ENCODE measurements at regions not wholly inside any gene's neighbourhood (a gene's known extent, or its start where the extent isn't known, plus 50 kb on each side); places are given as distances from the start of the nearest gene placed in this dataset.

- no peak for DNase-seq
- H3K27ac ChIP-seq = no peak overlapping the region
- no peak overlapping the region for H3K4me3 ChIP-seq
- TF ChIP-seq POLR2AphosphoS5 (IDR thresholded peaks at IDR 0.05) (no peak), CTCF (IDR thresholded peaks at IDR 0.05 in 8 of 11, conservative IDR thresholded peaks at IDR 0.05 in 3 of 11) (no peak), POLR2A (IDR thresholded peaks at IDR 0.05) (no peak)
- intact Hi-C loops (cut with DNase I; ENCODE audit: low total_unique reads) = no loop called here
- H3K4me1 ChIP-seq = no peaks in the 10 kb centered on the region
- H3K9me3 ChIP-seq = no peaks in the 10 kb centered on the region
- no peaks in the 10 kb centered on the region for H3K36me3 ChIP-seq
- no peaks in the 10 kb centered on the region for H3K27me3 ChIP-seq (replicated peaks in 1 of 7)
Observed at GRCh38 chr18:39464006-39464405, 1898.4 kb upstream of the CELF4 start.

GRCh38 chr18:39462436-39462835 is 1896.8 kb upstream of the CELF4 start:
- no peaks in the 10 kb centered on the region for H3K27me3 ChIP-seq (replicated peaks in 1 of 7)
- DNase-seq = no peak
- intact Hi-C loops (cut with DNase I; ENCODE audit: low total_unique reads) = no loop called here
- peaks cover 0 to 8% (median 0%) of the 10 kb centered on the region in 8 donors for H3K9me3 ChIP-seq
- 67 to 90% (median 76%) methylated on average over 1 of the region's 1 CpG for WGBS, 5 donors
- no peak overlapping the region for H3K4me3 ChIP-seq
- no peaks in the 10 kb centered on the region for H3K4me1 ChIP-seq
- H3K36me3 ChIP-seq = no peaks in the 10 kb centered on the region
- H3K27ac ChIP-seq = no peak overlapping the region
- no peak for TF ChIP-seq CTCF (IDR thresholded peaks at IDR 0.05 in 8 of 11, conservative IDR thresholded peaks at IDR 0.05 in 3 of 11)
- TF ChIP-seq POLR2A (IDR thresholded peaks at IDR 0.05) = no peak
- TF ChIP-seq POLR2AphosphoS5 (IDR thresholded peaks at IDR 0.05) = no peak

GRCh38 chr18:39460136-39460535 is 1894.5 kb upstream of the CELF4 start:
- DNase-seq = no peak
- no peaks in the 10 kb centered on the region for H3K36me3 ChIP-seq
- no peaks in the 10 kb centered on the region for H3K27me3 ChIP-seq (replicated peaks in 1 of 7)
- intact Hi-C loops (cut with DNase I; ENCODE audit: low total_unique reads) = no loop called here
- H3K4me3 ChIP-seq = no peak overlapping the region
- no peak for TF ChIP-seq POLR2A (IDR thresholded peaks at IDR 0.05)
- no peak for TF ChIP-seq CTCF (IDR thresholded peaks at IDR 0.05 in 8 of 11, conservative IDR thresholded peaks at IDR 0.05 in 3 of 11)
- TF ChIP-seq POLR2AphosphoS5 (IDR thresholded peaks at IDR 0.05) = no peak
- H3K27ac ChIP-seq = no peak overlapping the region
- peaks cover 0 to 8% (median 0%) of the 10 kb centered on the region in 8 donors for H3K9me3 ChIP-seq
- no peaks in the 10 kb centered on the region for H3K4me1 ChIP-seq

GRCh38 chr18:39455285-39455684 is 1889.7 kb upstream of the CELF4 start:
- peaks cover 0 to 11% (median 0%) of the 10 kb centered on the region in 6 donors for H3K4me1 ChIP-seq
- peaks cover 0 to 8% (median 0%) of the 10 kb centered on the region in 8 donors for H3K9me3 ChIP-seq
- no peak for TF ChIP-seq CTCF (IDR thresholded peaks at IDR 0.05 in 8 of 11, conservative IDR thresholded peaks at IDR 0.05 in 3 of 11)
- no peak for TF ChIP-seq POLR2AphosphoS5 (IDR thresholded peaks at IDR 0.05)
- TF ChIP-seq POLR2A (IDR thresholded peaks at IDR 0.05) = no peak
- intact Hi-C loops (cut with DNase I; ENCODE audit: low total_unique reads) = no loop called here
- no peak for DNase-seq
- H3K27me3 ChIP-seq (replicated peaks in 1 of 7) = no peaks in the 10 kb centered on the region
- no peak overlapping the region for H3K27ac ChIP-seq
- no peaks in the 10 kb centered on the region for H3K36me3 ChIP-seq
- no peak overlapping the region for H3K4me3 ChIP-seq
